HG03066 (cell line): ENCODE measurements at regions not wholly inside any gene's neighbourhood (a gene's known extent, or its start where the extent isn't known, plus 50 kb on each side); places are given as distances from the start of the nearest gene placed in this dataset.
"Not testable (repeated sequence)": the region's sequence is repeated elsewhere in the genome, so short reads cannot be mapped to it uniquely, and the experiment has no call there.

ENCODE experiments used
- ATAC-seq: cut with Tn5 transposase; IDR thresholded peaks from one replicate; pipeline ENCODE4 v1.9.1; 2021; ENCODE audit warnings: low read depth; ENCODE audit not compliant: unreplicated experiment

DNA sequence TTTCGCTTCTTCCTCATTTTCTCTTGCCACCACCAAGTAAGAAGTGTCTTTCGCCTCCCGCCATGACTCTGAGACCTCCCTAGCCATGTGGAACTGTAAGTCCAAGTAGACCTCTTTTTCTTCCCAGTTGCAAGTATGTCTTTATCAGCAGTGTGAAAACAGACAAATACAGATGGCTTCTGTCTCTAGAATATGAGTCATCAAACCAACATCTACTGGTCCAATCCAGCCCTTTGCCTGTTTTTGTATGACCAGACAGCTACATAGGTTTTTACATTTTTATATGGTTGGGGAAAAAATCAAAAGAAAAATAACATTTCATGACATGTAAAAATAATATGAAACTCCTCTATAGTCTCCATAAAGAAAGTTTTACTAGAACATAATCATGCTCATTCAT lies 118.7 kb upstream of the PTPRG start:
- no peak for ATAC-seq

DNA sequence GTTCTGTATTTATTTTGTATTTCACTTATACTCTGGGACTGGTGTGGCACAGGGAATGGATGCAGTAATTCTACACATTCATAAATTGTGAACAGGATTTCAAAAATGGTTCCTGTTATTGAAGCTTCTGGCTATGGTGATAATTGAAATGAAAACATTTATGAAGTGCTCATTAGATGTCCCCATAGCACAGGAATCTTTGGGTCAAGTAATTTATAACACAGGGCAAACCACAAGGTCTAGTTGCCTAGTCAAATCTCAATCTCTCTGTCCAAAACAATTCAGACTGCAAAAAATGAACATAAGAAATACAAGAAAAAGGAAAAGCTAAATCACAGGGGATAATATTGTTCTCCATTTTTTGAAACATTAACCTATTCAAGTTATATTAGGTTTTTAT lies 117.5 kb upstream of the PTPRG start:
- no peak for ATAC-seq

DNA sequence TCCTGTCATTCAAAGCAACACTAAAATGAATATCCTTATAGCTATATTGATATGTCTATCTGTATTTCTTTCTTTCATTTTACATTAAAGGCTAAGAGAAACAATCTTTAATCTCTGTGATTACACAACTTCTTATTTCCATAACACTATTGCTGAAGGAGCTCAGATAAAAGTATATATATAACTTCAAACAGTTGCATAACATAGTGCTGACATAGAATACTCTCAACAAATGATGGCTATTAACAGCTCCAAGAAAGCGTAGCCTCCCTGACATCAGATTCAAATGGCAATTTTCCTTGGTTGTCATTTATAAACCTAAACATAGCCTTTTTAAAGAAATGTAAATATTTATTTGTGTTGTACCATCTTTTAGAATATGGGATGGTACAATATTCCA lies 116.6 kb upstream of the PTPRG start:
- no peak for ATAC-seq

DNA sequence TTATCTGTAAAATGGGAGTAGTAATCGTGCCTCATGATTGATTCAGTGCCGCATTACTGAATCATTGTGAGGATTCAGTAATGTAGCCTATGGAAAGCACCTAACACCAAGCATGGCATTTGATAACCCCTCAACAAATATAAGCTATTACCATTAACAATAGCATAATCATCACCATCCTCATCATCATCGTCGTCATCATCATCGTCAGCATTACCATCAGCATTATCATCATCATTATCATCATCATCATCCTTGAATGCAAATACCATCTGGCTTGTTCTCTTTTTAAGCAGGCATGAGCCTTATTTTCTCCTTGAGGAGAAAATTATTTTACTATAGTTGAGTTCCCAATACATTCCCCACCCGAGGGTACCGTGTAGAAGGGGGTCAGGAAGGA lies 115.4 kb upstream of the PTPRG start:
- no peak for ATAC-seq

DNA sequence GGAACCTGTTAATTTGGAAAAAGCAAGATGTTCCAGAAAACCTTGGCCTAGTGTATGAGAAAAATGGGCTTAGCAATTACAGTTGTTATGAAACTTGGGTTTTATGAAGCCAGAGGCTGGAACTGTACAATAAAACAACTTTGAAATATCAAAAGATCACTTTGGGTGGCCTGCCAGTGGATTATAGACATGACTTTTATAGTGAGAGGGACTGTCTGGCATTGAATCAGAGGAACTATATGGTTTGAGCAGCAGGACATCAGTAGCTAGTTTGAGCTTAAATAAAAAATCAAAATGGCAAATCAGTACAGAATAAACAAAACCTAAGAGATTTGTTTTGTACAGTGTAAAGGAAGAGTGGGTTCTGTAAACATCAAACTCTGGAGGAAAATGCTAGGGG lies 115.0 kb upstream of the PTPRG start:
- no peak for ATAC-seq

DNA sequence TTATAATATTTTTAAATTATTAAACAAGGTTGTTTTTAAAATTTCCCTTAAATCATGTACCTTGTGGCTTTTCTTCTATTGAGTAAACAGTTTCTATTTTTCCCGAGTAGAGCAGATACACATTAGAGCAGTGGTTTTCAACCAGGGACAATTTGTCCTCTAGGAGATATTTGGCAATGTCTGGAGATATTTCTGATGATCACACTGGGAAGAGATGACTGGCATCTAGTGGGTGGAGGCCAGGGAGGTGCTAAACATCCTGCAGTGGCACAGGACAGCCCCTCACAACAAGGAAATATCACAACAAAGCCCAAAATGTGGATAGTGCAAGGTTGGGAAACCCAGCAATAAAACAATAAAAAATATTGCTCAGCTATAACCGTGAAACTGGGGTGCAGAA lies 113.0 kb upstream of the PTPRG start:
- no peak for ATAC-seq

DNA sequence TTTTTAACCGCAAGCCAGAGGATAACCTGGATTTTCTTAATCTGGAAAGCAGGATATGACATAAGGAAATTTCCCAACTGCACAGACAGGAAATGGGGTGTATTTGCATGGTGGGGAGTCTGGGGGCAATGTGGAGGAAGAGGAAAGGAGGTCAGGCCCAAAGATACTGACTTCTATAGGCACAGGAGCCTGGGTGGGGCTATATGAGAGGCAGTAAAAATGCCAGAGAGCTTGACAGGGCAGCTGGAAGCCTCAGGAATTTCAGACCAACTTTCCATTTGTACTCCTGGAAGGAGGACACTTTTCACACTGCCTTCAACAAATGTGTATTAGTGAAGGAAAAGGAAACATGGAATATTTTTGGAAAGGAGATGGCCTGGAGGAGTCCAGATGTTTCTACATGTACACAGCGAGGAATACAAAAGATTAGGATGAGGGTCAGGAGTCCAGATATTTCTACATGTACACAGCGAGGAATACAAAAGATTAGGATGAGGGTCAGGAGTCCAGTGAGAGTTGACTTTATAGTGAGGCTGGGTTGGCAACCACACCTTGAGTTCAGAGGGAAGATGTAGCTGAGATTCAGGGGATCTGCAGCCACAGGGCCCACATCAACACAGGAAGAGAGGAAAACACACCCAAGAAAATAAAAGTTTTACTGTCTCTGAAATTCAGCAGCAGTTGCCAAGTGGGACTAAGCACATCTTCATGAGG lies 111.9 kb upstream of the PTPRG start:
- ATAC-seq, result no peak

DNA sequence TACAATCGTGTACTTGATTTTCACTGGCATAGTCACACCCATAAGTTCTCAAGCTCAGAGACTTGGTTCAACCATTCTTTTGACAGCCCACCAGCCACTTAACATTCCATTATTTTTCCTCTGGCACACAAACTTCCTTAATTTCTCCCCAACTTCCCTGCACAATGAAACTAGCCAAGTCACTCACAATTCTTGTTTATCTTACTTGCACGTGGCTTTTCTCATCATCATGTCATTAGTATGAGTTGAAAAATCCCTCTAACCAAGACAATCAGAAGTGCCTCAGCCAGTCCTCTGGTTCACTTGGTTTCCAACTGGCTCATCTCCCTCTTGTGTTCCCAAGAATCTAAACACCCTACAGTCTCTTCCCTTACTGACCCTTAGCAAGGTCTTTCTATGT lies 110.5 kb upstream of the PTPRG start:
- no peak for ATAC-seq

DNA sequence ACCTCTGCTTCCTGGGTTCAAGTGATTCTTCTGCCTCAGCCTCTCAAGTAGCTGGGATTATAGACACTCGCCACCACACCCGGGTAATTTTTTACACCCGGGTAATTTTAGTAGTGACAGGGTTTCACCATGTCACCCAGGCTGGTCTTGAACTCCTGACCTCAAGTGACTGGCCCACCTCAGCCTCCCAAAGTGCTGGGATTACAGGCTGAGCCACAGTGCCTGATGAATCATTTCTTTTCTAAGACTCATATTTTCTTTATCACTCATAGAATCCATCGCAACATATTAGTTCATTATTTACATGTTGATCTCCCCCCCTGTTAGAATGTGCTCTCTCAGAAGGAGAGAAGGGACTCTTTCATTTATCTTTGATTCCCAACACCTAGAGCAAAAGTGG lies 109.5 kb upstream of the PTPRG start:
- no peak for ATAC-seq

DNA sequence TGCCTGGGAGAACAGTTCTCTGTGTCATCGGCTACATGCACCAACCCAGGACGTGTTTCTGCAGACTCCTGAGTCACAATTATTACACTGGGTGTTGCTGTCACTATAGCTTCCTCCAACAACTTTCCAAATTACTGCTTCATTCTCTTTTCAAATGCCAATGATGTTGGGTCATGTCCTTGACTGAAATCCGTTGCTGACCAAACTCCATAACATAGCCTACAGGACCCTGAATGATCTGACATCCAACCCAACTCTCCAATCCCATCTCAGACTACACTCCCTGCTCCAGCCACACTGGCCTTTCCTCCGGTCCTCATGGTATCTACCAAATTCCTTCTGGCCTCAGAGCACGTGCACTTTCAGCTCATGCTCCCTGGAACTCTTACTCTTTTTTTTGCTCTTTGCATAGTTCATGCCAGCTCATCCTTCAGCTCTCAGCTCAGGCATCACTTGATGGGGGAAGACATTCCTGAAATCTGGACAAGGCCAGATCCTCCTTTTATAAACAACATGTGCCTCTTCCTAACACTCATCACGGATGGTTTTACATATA lies 108.8 kb upstream of the PTPRG start:
- no peak for ATAC-seq

DNA sequence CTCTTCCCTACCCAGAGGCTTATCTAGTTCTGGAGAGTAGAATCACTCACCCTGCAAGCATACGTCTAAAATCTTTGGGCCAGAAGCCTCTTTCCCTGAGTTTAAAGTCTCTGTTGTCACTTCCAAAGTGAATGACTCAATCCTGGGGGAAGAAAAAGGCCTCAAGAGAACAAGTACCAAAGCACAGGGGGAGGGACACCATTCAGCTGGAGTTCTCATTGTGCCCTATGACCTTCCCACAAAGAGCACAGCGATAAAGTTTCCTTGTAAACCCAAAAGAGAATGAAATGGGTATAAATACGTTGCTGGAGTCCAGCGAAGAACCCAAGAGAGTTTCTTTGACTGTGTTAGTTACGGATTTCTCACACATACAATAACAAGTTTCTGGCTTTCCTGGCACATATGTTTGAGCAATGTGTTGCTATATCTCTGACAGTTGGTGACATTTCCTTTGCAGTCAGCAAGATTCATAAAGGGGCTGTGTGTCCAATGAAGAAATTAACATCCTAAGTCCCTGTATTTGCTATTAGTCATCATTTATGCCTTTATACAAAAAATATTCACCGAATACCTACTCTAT lies 107.3 kb upstream of the PTPRG start:
- no peak for ATAC-seq

DNA sequence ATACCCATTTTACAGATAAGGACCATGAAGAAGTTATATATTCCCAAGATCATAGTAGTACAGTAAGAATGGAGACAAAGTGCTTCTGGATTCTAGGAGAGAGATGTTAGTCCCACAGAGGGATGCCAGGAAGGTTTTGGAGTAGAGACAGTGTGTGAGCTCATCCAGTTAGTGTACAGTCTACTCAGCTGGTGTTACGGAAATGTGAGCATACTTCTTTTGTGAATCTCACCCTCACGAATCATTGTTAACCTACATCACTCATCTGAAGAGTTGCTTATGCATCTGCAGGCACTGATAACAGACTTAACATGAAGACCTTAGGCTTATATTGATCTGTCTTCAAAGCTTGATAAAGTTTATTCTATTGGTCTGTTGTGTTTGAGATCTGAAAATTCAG lies 106.6 kb upstream of the PTPRG start:
- ATAC-seq, result no peak

DNA sequence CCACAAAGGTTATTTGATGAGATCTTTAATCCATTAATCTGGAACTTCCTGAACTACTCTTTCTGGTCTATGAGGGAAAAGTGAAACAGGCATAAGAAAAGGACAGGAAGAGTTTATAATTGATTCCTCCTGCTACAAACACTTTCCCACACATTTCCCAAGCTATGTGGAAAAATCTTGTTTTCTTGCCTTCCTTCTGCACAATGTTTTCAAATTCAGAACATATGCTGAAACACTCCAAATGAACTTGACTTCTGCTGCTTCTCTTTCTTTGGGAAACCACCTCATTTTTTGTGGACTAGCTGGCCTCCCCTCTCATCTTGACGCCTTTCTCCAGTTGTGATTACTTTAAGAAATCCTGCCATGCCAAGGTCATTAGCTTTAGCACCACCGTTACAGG lies 100.7 kb upstream of the PTPRG start:
- no peak for ATAC-seq

DNA sequence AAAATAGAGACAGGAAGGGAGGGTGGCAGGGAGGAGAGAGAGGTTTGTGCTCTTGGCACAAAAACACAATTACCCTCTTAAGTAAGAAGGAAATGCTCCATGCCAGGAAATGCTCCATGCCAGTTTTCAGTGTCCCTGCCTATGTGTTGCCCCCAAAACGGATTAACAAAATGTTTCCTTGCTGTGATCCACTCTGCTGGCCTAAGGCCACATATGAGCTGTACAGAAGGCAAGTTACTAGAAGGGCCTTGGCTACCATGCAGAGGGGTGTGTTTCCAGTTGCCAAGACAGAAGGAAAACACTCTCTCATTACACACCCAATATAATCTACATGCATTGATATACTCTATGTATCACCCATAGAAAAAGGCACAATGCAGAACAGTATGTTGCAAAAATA lies 98.2 kb upstream of the PTPRG start:
- no peak for ATAC-seq

DNA sequence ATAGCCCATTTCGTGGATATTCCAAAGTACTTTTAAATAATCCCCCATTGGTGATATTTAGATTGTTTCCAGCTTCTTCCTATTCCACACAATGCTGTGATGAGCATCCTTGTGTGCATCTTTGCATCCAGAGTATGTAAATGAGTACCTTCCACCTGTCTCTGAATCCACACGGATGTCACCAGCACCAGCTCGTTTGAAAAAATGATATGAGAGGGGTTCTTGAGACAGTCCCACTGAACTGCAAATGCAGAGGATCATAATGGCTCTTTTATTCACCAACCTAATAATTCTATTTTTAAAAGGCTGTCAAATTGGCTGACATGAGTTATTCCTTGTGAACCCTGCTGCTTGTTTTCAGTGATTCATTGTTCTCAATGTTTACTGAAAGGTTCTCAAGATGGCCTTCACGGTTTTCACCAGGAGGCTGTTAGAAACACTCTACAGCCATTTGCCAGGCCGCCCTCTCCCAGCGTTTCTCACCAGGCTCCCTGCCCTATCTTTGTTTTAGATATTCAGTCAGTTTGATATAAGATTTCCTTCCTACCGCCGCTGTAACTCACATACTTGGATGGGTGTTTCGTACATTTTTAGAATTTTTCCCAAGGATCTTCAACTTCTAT lies 96.7 kb upstream of the PTPRG start:
- no peak for ATAC-seq

DNA sequence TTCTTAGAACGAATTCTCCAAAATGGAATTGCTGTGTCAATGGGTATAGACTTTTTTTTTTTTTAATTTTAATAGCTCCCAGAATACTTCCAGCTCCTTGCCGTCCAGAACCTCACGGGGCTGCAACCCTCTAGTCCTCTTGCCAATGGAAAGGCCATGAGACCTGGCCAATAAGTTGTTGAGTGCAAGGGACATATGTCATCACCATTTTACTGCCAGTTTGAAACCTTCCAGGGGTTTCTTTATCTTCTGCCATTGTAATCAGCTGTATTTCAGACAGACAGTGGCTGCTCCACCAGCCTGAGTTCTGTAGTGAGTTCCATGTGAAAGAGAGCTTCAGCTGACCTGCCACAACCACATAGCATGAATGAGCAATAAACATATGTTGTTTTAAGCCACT lies 95.0 kb upstream of the PTPRG start:
- ATAC-seq, result no peak

DNA sequence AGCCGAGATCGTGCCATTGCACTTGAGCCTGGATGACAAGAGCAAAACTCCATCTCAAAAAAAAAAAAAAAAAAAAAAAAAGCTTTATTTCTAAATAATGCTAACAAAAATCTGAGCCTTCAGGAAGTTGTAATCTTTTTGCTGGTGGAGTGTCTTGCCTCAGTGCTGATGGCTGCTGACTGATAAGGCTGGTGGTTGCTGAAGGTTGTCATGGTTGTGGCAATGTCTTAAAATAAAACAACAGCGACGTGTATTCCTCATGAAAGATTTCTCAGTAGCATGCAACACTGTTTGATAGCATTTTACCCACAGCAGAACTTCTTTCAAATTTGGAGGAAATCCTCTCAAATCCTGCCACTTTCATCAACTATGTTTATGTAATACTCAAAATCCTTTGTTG lies 77.4 kb upstream of the PTPRG start:
- ATAC-seq, result no peak

DNA sequence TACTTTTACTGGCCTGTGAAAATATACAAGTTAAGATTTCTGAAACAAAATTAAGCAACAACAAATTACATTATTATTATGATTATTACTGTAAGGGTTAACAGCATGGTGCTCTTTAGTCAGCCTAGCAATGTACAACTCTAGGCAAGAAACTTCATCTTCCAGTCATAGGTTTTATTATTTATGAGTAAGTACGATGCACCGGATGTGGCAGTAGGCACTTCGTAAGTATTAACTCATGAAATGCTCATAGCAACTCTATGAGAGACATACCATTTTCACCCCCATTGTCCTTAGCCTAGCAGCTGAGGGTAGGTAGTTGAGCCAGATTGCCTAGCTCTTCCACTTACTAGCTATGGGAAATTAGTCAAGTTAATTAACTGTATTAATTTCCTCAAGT lies 68.0 kb upstream of the PTPRG start:
- ATAC-seq, result no peak

DNA sequence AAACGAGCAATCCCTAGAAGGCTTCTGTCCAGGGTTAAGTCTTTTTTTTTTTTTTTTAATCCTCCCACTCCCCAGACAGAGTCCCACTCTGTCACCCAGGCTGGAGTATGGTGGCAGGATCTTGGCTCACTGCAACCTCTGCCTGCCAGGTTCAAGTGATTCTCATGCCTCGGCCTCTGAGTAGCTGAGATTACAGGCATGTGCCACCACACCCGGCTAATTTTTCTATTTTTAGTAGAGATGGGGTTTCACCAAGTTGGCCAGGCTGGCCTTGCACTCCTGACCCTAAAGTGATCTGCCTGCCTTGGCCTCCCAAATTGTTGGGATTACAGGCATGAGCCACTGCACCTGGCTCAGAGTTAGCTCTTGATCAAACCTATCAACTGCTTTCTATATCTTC lies 67.1 kb upstream of the PTPRG start:
- ATAC-seq, result not testable (repeated sequence)

DNA sequence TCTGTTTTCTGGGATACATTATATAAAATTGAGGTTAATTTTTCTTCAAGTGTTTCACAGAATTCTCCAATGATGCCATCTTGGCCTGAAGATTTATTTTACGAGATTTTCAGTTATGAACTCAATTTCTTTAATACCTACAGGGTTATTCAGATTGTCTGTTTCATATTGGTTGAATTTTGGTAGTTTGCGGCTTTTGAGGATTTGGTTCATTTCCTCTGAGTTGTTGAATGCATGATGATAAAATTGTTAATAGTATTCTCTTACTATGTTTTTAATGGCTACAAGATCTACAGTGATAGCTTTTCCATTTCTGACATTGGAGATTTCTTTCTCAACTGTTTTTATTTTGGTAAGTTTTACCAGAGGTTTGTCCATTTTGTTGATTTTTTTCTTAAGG lies 63.9 kb upstream of the PTPRG start:
- no peak for ATAC-seq

DNA sequence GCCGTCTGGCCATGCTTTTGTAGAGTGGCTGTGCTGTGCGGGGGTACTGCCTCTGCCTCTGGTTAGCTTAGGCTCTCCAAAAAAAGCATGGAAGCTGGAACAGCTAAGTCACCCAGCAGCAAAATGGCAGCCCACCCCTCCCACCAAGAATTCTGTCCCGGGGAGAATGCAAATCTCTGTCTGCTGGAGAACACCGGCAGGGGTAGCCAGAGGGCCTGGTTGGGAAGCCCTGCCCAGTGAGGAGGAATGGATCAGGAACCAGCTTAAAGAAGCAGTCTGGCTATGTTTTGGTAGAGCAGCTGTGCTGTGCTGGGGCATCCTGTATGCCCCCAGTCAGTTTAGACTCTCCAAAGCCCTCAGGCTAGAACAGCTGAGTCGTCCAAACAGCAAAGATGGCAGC lies 56.2 kb upstream of the PTPRG start:
- no peak for ATAC-seq

DNA sequence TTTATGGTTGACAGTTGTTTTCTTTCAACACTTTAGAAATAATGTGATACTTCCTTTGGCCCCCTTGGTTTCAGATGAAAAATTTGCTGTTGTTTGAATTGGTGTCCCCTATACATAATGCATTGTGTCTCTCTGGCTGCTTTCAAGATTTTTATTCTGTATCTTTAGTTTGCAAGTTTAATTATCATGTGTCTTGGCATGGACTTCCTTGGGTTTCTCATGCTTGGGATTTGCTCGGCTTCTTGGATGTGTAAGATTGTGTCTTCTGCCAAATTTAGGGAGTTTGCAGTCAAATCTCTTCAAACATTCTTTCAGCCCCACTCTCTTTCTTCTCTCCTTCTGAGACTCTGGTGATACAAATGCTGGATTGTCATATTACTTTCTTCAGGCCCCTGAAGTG lies 53.4 kb upstream of the PTPRG start:
- ATAC-seq, result no peak
